GM19328 (cell line): ENCODE measurements at regions not wholly inside any gene's neighbourhood (a gene's known extent, or its start where the extent isn't known, plus 50 kb on each side); places are given as distances from the start of the nearest gene placed in this dataset.
"Not testable (repeated sequence)": the region's sequence is repeated elsewhere in the genome, so short reads cannot be mapped to it uniquely, and the experiment has no call there.

Experiments used
- ATAC-seq: cut with Tn5 transposase; IDR thresholded peaks from one replicate; pipeline ENCODE4 v1.9.1; 2021; ENCODE audit warnings: mild to moderate bottlenecking, moderate library complexity; ENCODE audit not compliant: unreplicated experiment

DNA sequence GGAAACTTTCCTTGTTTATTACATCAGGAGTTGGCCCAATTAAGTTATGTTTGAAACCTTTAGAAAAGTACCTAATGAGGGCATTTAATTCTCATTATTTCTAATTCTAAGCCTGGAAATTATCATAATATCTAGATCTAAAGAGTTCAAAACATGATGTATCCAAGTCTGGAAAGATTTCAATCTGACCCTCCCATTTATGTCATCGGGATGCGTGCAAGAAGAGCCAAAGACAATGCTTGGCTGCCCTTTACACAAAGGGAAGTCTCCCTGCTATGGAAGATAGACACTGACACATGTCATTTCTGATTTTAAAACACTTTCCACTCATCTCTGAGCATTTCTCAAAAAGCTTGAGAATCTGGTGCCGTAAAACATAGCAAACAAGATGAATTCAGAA is 222.4 kb downstream of the ANTXR2 start:
- ATAC-seq: no peak

DNA sequence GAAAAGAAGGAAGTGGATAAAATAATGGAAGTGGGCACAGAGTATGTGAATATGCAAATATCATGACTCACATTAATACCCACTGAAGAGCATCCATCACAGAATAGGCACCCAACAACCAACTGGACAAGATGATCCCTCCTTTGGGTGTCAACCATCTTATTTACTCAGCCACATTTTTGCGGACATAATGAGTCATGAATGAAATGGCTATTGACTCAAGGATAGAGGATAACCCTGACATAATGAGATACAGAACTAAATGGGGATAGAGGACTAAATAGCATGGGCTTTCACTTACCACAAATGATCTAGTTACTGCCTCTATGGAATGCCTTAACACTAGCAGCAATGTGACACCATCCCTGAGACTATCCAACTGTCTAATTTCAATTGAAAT is 224.7 kb downstream of the ANTXR2 start:
- no peak for ATAC-seq

DNA sequence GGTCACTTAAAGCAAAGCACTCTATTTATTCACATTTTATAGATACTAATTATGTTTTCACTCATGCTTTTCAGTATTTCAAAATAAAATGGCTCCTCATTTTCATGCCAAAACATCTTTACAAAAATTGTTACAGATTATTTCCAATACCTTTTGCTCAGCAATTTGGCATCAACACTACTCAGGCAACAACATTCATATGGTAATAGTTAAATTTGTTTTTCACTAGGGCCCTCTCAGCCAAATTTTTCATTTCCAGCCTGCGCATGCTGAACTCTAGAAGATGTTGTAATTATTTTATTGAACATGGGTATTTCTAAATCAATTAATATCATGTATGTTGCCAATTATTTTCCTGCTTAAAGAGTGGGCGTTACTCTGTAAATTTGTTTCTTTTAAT is 225.6 kb downstream of the ANTXR2 start:
- ATAC-seq: no peak

DNA sequence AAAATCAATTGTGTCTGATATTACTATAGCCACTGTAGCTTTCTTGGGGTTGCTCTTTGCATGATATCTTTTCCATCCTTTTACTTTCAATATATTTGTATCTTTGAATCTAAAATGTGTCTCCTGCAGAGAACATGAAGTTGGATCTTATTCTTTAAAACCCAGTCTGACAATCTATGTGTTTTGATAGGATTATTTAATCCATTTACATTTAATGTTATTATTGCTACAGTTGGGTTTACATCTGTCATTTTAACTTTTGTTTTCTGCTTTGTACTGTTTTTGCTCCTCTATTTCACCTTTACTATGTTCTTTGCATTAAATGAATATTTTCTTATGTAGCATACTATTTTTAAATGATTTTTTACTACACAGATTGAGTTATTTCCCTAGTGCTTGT is 230.9 kb downstream of the ANTXR2 start:
- ATAC-seq: no peak

DNA sequence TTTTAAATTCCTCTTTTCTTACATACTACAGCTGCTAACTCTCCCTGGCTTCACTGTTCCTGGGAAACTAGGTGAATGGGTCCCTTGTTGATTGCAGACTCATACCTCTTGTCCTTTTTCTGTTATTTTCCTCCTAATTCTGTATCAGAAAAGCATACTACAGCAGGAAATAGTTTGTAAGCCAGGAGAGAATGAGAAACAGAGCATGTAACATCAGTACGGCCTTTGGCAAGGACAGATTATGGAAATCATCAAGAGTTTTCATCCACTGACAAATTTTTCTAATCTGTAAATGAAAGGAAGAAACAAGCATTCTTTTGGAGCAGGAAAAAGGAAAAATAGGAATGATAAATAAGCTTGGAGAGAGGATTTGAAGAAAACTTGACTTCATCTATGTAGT is 239.2 kb downstream of the ANTXR2 start:
- ATAC-seq: no peak

DNA sequence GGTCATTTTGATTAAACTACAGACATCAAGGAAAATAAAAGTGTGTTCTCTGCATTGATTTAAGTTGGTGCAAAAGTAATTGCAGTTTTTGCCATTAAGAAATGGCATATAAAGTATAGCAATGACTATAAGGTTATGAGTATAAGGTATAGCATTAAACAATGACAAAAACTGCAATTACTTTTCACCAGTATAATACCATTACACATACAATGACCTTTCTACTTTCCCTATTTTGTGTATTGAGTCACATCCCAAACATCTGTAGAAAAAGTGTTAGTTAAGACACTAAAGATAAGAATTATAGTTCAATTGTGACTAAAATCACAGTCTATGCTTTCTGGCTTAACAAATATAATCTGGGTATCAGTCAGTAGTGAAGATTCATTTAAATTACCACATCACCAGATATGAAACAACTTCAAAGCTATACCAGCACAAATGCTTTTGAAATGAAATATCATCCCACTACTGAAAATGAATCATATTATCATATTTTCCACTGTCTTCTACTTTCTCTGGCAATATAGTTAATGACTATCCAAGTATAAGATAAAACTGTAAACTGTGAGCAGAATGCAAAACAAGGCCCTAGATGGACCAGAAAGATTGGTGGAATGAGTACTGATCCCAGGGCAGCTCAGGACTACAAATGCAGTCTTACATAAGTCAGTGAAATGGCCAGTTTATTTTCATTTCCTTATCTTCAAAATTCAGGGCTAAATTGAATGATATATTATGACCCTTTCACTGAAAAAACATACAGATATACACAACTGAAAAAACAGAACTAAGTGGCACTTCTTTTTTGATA is 241.1 kb downstream of the ANTXR2 start:
- no peak for ATAC-seq

DNA sequence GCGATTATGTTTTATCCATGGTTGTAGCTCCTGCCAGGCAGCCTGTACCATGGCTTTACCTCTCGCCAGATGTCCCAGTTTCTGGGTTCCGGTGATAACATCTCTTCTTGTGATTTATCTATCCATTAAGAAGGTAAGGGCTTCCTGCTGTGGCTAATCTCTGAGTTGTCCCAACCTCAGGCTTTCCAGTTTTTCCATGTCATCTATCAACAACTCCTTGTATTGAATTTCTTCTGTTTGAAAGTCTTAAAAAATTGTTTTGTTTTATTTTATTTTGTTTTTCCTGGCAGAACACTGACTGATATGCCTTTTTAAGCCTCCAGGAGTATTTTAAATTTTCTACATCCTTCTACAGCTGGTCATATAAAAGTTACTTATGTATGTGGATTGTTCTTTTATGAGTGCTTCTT is 241.9 kb downstream of the ANTXR2 start:
- ATAC-seq: no peak

DNA sequence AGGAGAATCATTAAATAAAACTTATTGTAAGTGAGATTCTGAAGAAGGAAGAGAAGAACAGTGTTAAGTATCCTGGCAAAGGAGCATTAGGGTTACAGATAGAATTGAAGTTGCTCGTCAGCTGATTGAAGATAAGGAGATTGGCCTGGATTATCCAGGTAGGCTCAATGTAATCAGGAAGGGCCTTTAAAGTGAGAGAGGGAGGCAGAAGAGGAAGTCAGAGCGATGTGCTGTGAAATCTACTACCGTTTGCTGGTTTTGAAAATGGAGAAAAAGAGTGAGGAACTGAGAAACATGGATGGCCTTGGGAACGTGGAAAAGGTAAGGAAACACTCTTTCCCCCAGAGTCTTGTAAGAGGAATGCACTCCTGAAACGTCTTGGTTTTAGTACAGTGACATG is 245.7 kb downstream of the ANTXR2 start:
- no peak for ATAC-seq

DNA sequence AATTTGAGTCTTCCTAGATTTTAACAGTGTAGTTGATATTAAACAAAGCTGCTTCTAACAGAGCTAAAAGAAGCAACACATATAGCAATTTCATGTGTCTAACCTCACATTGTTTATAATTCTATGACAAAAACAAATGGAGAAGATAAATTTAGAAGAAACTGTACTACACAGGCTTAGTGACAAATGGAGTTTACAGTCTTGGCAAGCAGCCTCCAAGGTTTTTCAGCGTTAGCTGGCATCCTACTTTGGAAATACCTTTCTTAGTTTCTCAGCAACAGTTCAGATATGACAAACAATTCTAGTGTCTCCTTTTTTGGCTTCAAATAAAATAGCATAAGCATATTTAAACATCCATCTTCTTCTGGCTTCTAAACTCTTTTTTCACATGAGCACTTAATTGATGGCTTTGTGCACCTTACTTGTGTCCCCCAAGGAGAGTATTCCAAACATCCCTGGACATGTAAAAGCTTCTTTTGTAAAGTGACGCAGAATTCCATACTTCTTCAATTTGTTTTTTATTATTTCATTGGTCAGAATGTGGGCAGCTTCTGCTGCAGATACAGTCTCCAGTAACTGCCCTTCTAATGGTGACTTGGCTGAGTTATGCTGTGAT is 249.8 kb downstream of the ANTXR2 start:
- no peak for ATAC-seq

DNA sequence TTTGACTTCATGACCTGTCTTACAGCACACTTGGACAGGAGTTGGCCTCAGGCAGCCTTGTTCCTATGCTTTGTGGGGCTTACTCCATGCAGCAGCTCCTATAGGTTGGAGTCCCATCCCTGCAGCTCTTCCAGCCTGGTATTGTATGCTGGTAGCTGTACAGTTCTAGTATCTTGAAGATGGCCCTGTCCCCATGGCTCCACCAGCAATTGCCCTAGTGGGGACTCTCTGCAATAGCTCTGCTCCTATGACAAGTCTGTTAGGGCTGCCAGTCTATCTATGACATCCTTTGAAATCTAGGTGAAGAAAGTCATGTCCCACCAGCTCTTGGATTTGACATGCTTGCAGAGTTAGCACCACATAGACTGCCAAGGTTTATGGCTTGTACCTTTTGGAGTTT is 252.6 kb downstream of the ANTXR2 start:
- ATAC-seq: no peak

DNA sequence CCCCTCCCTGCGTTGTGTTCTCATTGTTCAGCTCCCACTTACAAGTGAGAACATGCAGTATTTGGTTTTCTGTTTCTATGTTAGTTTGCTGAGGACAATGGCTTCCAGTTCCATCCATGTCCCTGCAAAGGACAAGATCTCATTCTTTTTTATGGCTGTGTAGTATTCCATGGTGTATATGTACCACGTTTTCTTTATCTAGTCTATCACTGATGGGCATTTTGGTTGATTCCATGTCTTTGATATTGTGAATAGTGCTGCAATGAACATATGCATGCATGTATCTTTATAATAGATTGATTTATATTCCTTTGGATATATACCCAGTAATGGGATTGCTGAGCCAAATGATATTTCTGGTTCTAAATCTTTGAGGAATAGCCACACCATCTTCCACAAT is 265.1 kb downstream of the ANTXR2 start:
- not testable (repeated sequence) for ATAC-seq

DNA sequence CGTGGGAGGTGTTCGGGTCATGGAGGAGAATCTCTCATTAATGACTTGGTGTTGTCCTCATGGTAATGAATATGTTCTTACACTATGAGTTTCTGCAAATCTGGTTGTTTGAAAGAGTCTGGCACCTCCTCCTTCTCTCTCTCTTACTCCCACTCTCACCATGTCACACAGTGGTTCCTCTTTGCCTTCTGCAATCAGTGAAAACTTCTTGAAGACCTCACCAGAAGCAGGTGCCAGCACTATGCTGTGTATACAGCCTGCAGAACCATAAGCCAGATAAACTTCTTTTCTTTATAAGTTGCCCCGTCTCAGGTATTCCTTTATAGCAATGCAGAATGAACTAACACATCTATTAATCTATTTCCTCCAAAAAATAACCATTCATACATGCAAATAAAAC is 275.0 kb downstream of the ANTXR2 start:
- ATAC-seq: no peak

DNA sequence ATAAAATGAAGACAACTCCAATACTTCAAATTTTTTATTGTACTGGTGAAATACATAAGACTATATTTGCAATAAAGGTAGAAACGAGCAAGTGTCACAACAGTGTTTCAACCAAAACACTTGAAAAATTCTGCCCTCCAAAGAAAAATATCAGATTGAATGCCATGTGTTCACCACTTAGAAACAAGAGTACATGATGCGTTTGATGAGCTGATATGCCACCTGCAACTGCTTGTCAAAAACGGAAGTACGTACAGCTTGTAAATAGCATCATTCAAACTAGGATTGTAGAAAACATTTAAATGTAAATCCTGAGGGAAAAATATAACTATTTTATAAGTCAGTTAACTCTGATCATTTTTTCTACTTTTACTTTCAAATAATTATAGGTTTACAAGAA is 276.1 kb downstream of the ANTXR2 start:
- no peak for ATAC-seq

DNA sequence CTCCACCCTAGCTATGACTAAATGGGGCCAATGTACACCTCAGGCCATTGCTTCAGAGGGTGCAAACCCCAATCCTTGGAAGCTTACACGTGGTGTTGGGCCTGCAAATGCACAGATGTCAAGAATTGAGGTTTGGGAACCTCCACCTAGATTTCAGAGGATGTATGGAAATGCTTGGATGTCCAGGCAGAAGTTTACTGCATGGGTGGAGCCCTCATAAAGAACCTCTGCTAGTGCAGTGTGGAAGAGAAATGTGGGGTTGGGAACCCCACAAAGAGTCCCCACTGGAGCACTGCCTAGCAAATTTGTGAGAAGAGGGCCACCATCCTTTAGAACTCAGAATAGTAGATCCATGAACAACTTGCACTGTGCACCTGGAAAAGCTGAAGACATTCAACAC is 284.1 kb downstream of the ANTXR2 start:
- ATAC-seq: no peak

DNA sequence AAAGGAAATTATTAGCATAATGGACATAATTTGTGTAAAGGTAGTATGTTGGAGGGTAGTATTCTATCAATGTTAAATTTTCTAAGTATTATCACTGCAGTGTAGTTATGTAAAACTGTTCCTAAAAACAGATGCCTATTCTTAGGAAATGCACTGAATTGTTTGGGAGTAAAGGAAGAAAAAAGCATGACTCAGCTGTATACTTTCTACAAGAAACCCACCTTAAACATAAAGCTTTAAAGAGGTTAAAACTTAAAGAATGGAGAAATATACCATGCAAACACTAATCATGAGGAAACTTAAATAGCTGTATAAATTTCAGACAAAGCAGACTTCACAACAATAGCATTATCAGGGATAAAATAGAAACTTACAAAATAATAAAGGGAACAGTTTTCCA is 292.9 kb downstream of the ANTXR2 start:
- ATAC-seq: no peak

DNA sequence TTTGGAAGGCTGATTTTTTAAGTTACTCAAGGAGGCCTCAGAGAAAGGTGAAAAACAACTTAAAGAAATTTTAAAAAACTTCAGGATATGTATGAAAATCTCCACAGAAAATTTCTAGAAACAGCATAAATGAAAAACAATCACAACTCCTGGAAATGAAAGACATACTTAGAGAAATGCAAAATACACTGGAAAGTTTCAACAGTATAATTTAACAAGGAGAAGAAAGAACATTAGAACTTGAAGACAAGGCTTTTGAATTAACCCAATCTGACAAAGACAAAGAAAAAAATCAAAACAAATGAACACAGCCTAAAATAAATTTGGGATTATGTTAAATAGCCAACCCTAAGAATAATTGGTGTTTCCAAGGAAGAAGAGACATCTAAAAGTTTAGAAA is 300.5 kb downstream of the ANTXR2 start:
- no peak for ATAC-seq

DNA sequence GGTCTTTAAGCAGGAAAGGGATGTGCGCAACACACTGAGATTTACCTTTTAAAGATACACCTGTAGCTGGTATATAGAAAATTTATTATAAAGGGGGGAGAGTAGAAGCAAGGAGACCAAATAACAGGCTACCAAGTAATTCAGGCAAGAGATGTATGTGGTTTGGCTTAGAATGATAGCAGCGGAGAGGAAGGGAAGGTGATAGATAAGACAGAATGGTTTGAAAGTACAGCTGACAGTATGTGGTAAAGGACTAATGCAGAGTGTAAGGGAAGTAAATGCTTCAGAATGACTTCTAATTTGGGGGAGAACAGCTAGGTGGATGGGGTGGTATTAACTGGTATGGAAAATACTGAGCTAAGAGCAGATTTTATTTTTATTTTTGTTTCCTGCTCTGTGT is 308.9 kb downstream of the ANTXR2 start:
- no peak for ATAC-seq

DNA sequence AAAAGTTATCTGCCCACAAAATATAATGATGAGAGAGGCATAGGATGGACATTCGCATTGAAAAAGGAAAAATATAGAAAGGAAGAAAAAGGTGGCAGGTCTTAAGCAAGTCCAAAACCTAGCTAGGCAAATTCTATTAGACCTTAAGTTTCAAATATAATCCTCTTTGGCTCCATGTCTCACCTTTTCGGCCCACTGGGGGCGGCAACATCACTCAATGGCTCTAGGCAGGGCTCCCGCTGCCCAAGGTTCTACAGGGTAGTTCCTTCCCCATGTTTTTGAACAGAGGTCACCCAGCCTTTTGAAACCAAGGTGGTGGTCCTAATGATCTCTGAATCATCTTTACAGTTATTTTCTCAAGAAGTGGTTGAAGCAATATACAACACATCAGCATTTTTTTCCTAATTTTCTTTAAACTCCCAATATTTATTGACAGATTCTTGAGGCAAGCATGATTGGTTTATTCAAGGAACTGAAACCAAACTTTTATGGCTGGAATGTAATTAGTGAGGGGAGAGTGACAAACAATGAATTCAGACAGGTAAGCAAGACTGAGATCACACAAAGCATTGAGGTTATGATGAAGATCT is 309.4 kb downstream of the ANTXR2 start:
- ATAC-seq: no peak

DNA sequence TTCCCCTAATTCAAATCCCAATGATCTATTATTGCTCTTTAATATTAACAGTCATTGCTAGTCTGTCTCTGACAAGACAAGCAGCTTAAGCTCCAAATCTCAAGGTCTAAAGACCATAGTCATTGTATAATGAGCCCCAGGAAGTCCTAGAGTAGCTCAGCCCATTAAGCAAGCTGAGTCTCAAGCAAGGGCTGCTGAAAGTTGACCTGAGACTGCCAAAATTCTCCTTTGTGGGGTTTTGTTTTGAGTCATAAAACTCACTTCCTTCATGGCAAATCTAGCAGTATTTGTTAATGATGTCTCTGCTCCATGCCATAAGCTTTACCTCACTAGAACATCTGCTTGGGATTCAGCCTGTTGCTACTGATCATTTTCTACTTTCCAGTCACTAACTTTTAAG is 313.2 kb downstream of the ANTXR2 start:
- ATAC-seq: no peak

DNA sequence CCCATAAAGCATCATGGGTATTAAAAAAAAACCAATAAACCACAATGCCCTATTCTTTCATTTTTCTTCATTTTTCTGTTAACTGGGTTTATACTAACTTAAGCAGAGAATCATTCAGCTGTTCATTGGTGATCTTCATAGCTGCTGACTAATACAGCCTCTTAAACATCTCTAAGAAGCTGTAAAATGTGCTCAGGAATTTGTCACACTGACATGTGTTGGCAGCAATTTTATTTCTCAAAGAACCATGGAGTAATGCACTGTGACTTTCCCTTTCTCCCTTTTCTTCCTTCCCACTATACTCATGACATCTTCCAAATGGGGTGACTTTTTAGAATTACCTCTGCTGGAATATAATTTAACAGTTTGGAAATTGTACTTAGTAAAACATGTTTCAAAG is 315.4 kb downstream of the ANTXR2 start:
- ATAC-seq: no peak

DNA sequence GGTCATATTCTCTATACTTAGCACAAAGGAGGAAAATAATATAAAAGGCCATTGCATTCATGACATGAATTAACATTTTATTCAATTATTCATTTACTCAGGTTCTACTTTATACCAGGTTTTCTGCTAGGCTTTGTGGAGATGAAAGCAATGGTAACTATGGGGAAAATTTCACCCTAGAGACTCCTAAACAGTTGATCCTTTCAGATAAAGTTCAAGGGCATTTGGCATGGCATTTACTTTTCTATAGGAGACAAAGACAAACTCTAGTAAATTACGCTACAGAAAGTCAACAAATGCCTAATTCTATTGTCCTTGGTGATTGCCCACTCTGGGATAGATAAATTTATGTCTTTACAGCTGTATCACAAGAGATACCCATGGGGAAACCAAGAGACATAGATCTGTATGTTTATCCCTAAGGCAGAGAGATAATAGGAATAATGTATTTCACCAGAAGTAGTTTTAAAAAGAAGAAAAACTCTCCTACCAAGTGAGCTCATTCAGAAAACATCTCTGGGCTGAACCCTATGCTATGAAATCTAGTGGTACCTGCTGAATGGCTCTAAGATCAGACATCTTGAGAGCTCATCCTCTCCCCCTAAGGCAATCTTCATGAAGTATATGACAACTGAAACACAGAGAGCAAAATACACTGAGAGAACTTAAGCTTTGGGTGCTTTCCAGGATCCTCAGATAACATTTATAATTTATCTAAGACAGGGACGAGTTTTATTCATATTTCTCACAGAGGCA is 316.7 kb downstream of the ANTXR2 start:
- ATAC-seq: no peak

DNA sequence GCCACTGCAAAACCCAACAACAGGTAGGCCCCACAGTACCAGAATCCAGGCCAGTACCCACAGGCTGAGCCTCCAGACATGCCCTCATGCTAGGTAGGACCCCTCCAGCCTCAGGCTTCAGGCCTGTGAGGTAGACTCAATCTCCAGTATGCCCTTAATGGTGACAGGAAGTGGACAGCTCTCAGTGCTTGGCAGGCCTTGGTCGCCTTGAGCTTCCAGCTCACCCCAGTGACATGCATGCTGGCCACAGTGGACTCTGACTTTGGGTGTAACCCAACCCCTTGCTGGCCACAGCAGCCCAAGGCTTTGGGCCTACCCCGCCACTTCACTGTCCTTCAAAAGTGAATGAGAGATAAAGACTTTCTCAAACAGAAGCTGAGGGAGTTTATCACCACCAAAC is 324.2 kb downstream of the ANTXR2 start:
- no peak for ATAC-seq
